Progenitor cell of endocrine pancreas (in vitro differentiated cells): ENCODE measurements at regions not wholly inside any gene's neighbourhood (a gene's known extent, or its start where the extent isn't known, plus 50 kb on each side); places are given as distances from the start of the nearest gene placed in this dataset.

ENCODE experiments used
- DNase-seq: peaks from one replicate; pipeline ENCODE4 v3.0.0; 2021; ENCODE audit warnings: low spot score; ENCODE audit not compliant: unreplicated experiment
- H3K27ac Mint-ChIP-seq: 2 replicates; pipeline ENCODE4 v1.8.0; 2021; ENCODE audit warnings: mild to moderate bottlenecking, moderate library complexity, mixed read lengths
- H3K27me3 Mint-ChIP-seq: 2 replicates; pipeline ENCODE4 v1.8.0; 2021; ENCODE audit warnings: mixed read lengths
- H3K36me3 Mint-ChIP-seq: 2 replicates; pipeline ENCODE4 v1.8.0; 2022; ENCODE audit warnings: mixed read lengths; ENCODE audit not compliant: insufficient read depth
- H3K4me1 Mint-ChIP-seq: 2 replicates; pipeline ENCODE4 v1.8.0; 2021; ENCODE audit warnings: low read depth, mixed read lengths
- H3K4me3 Mint-ChIP-seq: 2 replicates; pipeline ENCODE4 v1.8.0; 2021; ENCODE audit warnings: low read depth, mild to moderate bottlenecking, moderate library complexity, mixed read lengths
- H3K9me3 Mint-ChIP-seq: 2 replicates; pipeline ENCODE4 v1.8.0; 2021; ENCODE audit warnings: low read depth, mixed read lengths
- CTCF ChIP-seq: fragments of 200-600 bp; sonication (generic); IDR thresholded peaks from one replicate; pipeline ENCODE4 v1.5.0; 2021; ENCODE audit warnings: antibody characterized with exemption, mild to moderate bottlenecking; ENCODE audit not compliant: unreplicated experiment

DNA sequence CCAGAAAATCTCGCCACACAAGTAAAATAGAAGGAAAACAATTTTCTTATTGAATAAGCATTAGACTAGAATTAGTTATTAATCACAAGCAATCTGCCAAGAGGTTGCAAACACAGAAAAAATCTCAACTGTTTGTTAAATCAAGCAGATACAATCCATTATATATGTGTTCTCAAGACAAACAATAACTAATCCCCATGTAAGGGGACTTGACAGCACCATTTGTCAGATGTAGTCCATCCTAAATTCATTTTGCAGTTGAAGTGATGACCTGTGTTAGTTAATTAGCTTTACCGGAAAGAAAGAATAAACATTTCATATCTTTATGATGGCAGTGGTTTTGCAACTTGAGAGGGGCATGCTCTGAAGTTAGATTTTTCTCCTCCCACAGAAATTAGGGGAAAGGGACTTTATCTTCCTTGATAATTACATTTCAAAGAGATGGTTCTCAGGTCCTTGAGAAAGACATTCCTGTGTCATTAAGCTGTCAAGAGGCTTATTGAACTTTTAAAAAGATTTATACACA lies 1588.0 kb downstream of the GRIK2 start:
- no peaks in the 10 kb centered on the region for H3K36me3 Mint-ChIP-seq
- peaks cover 9% of the 10 kb centered on the region for H3K4me1 Mint-ChIP-seq
- H3K4me3 Mint-ChIP-seq, result no peak overlapping the region
- H3K9me3 Mint-ChIP-seq, result peaks cover 5% of the 10 kb centered on the region
- no peak for TF ChIP-seq CTCF
- no peaks in the 10 kb centered on the region for H3K27me3 Mint-ChIP-seq
- DNase-seq, result no peak
- no peak overlapping the region for H3K27ac Mint-ChIP-seq

- no peak for DNase-seq
- no peak overlapping the region for H3K4me3 Mint-ChIP-seq
- H3K9me3 Mint-ChIP-seq, result peaks cover 5% of the 10 kb centered on the region
- no peaks in the 10 kb centered on the region for H3K36me3 Mint-ChIP-seq
- H3K4me1 Mint-ChIP-seq, result peaks cover 9% of the 10 kb centered on the region
- H3K27me3 Mint-ChIP-seq, result no peaks in the 10 kb centered on the region
- H3K27ac Mint-ChIP-seq, result peak overlapping the region; percentile 51
- no peak for TF ChIP-seq CTCF
These were observed 1587.4 kb downstream of the GRIK2 start for GRCh38 chr6:102980951-102981350.

- Mint-ChIP-seq H3K27me3 (no peaks in the 10 kb centered on the region), H3K36me3 (no peaks in the 10 kb centered on the region), H3K4me3 (no peak overlapping the region), H3K4me1 (peaks cover 6% of the 10 kb centered on the region), H3K27ac (no peak overlapping the region), H3K9me3 (no peaks in the 10 kb centered on the region)
- no peak for DNase-seq
- no peak for TF ChIP-seq CTCF
These were observed 1568.4 kb downstream of the GRIK2 start for GRCh38 chr6:102961902-102962301.

GRCh38 chr6:102950967-102951366 lies 1557.5 kb downstream of the GRIK2 start:
- no peaks in the 10 kb centered on the region for H3K36me3 Mint-ChIP-seq
- no peaks in the 10 kb centered on the region for H3K4me1 Mint-ChIP-seq
- H3K4me3 Mint-ChIP-seq, result no peak overlapping the region
- no peak for DNase-seq
- H3K27me3 Mint-ChIP-seq, result no peaks in the 10 kb centered on the region
- H3K27ac Mint-ChIP-seq, result no peak overlapping the region
- no peaks in the 10 kb centered on the region for H3K9me3 Mint-ChIP-seq
- no peak for TF ChIP-seq CTCF

GRCh38 chr6:102944475-102944874 lies 1551.0 kb downstream of the GRIK2 start:
- Mint-ChIP-seq H3K27ac (no peak overlapping the region), H3K4me3 (no peak overlapping the region), H3K27me3 (no peaks in the 10 kb centered on the region), H3K9me3 (peaks cover 4% of the 10 kb centered on the region), H3K4me1 (no peaks in the 10 kb centered on the region), H3K36me3 (no peaks in the 10 kb centered on the region)
- no peak for TF ChIP-seq CTCF
- DNase-seq, result no peak
